ENCODE measurements at regions not wholly inside any gene's neighbourhood (a gene's known extent, or its start where the extent isn't known, plus 50 kb on each side); places are given as distances from the start of the nearest gene placed in this dataset.

- no peak for TF ChIP-seq CTCF (IDR thresholded peaks at IDR 0.05)
- TF ChIP-seq POLR2AphosphoS5 (IDR thresholded peaks at IDR 0.05) = no peak
- TF ChIP-seq POLR2A (IDR thresholded peaks at IDR 0.05; ENCODE audit: low read depth) = no peak
Measured at GRCh38 chr2:7785700-7786099, 868.5 kb downstream of the RNF144A start.

Data from esophagus muscularis mucosa (tissue), 3 donors.